ENCODE measurements at regions not wholly inside any gene's neighbourhood (a gene's known extent, or its start where the extent isn't known, plus 50 kb on each side); places are given as distances from the start of the nearest gene placed in this dataset.

DNA sequence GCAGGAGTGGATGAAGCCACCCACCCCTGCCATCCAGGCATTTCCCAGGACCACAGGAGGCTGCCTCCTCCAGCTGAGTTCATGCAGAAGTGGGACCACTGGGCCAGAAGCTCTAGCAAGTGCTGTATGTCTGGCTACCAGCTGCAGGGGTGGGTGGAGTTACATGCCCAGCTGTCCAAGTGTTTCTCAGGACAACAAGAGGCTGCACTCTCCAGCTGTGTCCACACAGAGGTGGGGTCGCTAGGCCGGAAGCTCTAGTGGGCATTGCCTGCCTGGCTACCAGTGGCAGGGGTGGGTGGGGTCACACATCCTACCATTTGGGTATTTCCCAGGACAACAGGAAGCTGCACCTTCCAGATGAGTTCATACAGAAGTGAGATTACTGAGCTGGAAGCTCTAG, 234.0 kb upstream of the PPP2R3A start:
- TF ChIP-seq CTCF (IDR thresholded peaks at IDR 0.05) (no peak), POLR2AphosphoS5 (IDR thresholded peaks at IDR 0.05) (no peak), POLR2A (IDR thresholded peaks at IDR 0.05; ENCODE audit: low read depth) (no peak)
